ENCODE measurements at regions not wholly inside any gene's neighbourhood (a gene's known extent, or its start where the extent isn't known, plus 50 kb on each side); places are given as distances from the start of the nearest gene placed in this dataset.

DNA sequence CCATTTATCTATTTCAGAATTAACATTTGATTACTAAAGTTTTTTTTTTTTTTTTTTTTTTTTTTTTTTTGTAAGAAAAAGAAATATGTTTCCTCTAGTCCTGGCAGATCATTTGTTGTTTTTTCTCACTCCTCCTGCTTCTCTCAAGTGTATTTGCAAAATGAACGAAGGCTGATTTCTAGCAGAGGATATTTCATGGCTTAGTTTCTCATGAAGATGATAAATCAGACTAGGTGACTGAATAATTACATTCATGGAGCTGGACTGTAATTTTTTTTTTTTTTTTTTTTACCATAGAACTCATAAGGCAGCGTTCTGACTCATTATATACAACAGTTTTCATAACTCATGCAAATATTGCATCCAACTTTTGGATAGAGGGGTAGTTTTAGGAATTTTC is 332.5 kb upstream of the SEMA6D start (continued):
- TF ChIP-seq, protein P1, sequence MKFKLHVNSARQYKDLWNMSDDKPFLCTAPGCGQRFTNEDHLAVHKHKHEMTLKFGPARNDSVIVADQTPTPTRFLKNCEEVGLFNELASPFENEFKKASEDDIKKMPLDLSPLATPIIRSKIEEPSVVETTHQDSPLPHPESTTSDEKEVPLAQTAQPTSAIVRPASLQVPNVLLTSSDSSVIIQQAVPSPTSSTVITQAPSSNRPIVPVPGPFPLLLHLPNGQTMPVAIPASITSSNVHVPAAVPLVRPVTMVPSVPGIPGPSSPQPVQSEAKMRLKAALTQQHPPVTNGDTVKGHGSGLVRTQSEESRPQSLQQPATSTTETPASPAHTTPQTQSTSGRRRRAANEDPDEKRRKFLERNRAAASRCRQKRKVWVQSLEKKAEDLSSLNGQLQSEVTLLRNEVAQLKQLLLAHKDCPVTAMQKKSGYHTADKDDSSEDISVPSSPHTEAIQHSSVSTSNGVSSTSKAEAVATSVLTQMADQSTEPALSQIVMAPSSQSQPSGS (IDR thresholded peaks at IDR 0.05; ENCODE audit: low read length): no peak
- TF ChIP-seq JUND (IDR thresholded peaks at IDR 0.05; ENCODE audit: low read length): no peak

All from H1 (cell line).